ENCODE measurements at regions not wholly inside any gene's neighbourhood (a gene's known extent, or its start where the extent isn't known, plus 50 kb on each side); places are given as distances from the start of the nearest gene placed in this dataset.

GRCh38 chr14:81633496-81633895, 99.8 kb upstream of the SEL1L start:
- Histone ChIP-seq H4K20me1 (replicated peaks; ENCODE audit: control insufficient read depth, extremely low read depth, insufficient read depth, low read length) (no peaks in the 10 kb centered on the region), H2AFZ (ENCODE audit: low read depth, low read length) (no peak overlapping the region), H3K9me1 (replicated peaks; ENCODE audit: control insufficient read depth, extremely low read depth, insufficient read depth, low read length) (no peaks in the 10 kb centered on the region), H3K9me3 (replicated peaks; ENCODE audit: control insufficient read depth, insufficient read depth, low read length) (peaks cover 2% of the 10 kb centered on the region), H3K4me3 (replicated peaks in 1 of 3; ENCODE audit: insufficient read depth in 1 of 3, low read depth in 1 of 3, low read length in 3 of 3) (no peak overlapping the region), H3K79me2 (ENCODE audit: control insufficient read depth, insufficient read depth, low read length) (no peaks in the 10 kb centered on the region), H3K4me2 (ENCODE audit: insufficient read depth, low read length) (no peak overlapping the region), H3K27me3 (ENCODE audit: control insufficient read depth in 2 of 2, insufficient read depth in 2 of 2, low read length in 2 of 2) (no peaks in the 10 kb centered on the region), H3K27ac (ENCODE audit: insufficient read depth, low read depth, low read length) (no peak overlapping the region), H3K4me1 (ENCODE audit: control insufficient read depth, extremely low read depth, insufficient read depth, low read length) (no peaks in the 10 kb centered on the region), H3K9ac (replicated peaks; ENCODE audit: extremely low read depth, insufficient read depth, low read length) (no peak overlapping the region), H3K36me3 (ENCODE audit: control insufficient read depth in 2 of 2, extremely low read depth in 1 of 2, insufficient read depth in 2 of 2, low read length in 2 of 2) (no peaks in the 10 kb centered on the region)
- dilution Hi-C loops (cut with MboI; ENCODE audit: extremely low pct_ligation_motif_present, low sequenced_read_pairs) (no loop called here), intact Hi-C loops (cut with micrococcal nuclease) (no loop called here)
- DNase-seq (ENCODE audit: low read depth, low spot score) (no peak), FAIRE-seq (no peak)
- no peak for TF ChIP-seq FOS (IDR thresholded peaks at IDR 0.05; ENCODE audit: borderline replicate concordance, insufficient read depth, low read length)
- no peak for TF ChIP-seq GATA2 (IDR thresholded peaks at IDR 0.05; ENCODE audit: insufficient read depth, insufficient read length, low read depth, low read length)
- no peak for TF ChIP-seq MYC (IDR thresholded peaks at IDR 0.05; ENCODE audit: low read depth, low read length)
- no peak for TF ChIP-seq CTCF (IDR thresholded peaks at IDR 0.05; ENCODE audit: extremely low read depth in 1 of 2, insufficient read depth in 1 of 2, low read depth in 1 of 2, low read length in 2 of 2)
- TF ChIP-seq POLR2AphosphoS5 (IDR thresholded peaks at IDR 0.05; ENCODE audit: insufficient read depth, low read depth, low read length), result no peak
- no peak for TF ChIP-seq POLR2A (IDR thresholded peaks at IDR 0.05; ENCODE audit: low read depth, low read length)
- TF ChIP-seq JUN (IDR thresholded peaks at IDR 0.05; ENCODE audit: borderline replicate concordance, insufficient read depth, insufficient read length, low read depth), result no peak
- TF ChIP-seq MAX (IDR thresholded peaks at IDR 0.05; ENCODE audit: insufficient read depth, insufficient read length), result no peak
- no peak for TF ChIP-seq EZH2 (IDR thresholded peaks at IDR 0.05; ENCODE audit: borderline replicate concordance, low read depth, low read length, severe bottlenecking)
- ChIA-PET POLR2A (no interaction called here), CTCF (no interaction called here)
- no TSS peak for BruUV-seq (replicated peaks)
